Endothelial cell of umbilical vein (primary cell): ENCODE measurements at regions not wholly inside any gene's neighbourhood (a gene's known extent, or its start where the extent isn't known, plus 50 kb on each side); places are given as distances from the start of the nearest gene placed in this dataset.

Source experiments
- CTCF ChIP-seq, 2 donors: IDR thresholded peaks; 1 replicate in 1 of 2; 2 replicates in 1 of 2; pipeline ENCODE4 v1.5.1; 2011; ENCODE audit warnings: low read length in 2 of 2, mild to moderate bottlenecking in 2 of 2, moderate library complexity in 2 of 2, control low read depth in 1 of 2, inconsistent platforms in 1 of 2, low read depth in 1 of 2; ENCODE audit not compliant: insufficient read depth in 1 of 2; ENCODE audit errors: extremely low read depth in 1 of 2
- EZH2 ChIP-seq: IDR thresholded peaks from 2 replicates; pipeline ENCODE4 v1.6.1; 2012; ENCODE audit warnings: borderline replicate concordance, low read depth, mild to moderate bottlenecking, moderate library complexity, low read length, inconsistent platforms; ENCODE audit not compliant: severe bottlenecking
- FOS ChIP-seq: IDR thresholded peaks from 2 replicates; pipeline ENCODE4 v1.6.1; 2011; ENCODE audit warnings: mild to moderate bottlenecking, low read length, moderate library complexity, borderline replicate concordance; ENCODE audit not compliant: insufficient read depth
- GATA2 ChIP-seq: IDR thresholded peaks from 2 replicates; pipeline ENCODE4 v1.7.0; 2011; ENCODE audit warnings: low read depth, mild to moderate bottlenecking, moderate library complexity, mixed read lengths, low read length; ENCODE audit not compliant: insufficient read length, insufficient read depth
- JUN ChIP-seq: IDR thresholded peaks from 2 replicates; pipeline ENCODE4 v1.6.1; 2011; ENCODE audit warnings: borderline replicate concordance, low read depth; ENCODE audit not compliant: insufficient read length, insufficient read depth
- MAX ChIP-seq: IDR thresholded peaks from 2 replicates; pipeline ENCODE4 v1.6.1; 2011; ENCODE audit not compliant: insufficient read depth, insufficient read length
- POLR2A ChIP-seq: IDR thresholded peaks from 2 replicates; pipeline ENCODE4 v1.6.1; 2012; ENCODE audit warnings: low read depth, mild to moderate bottlenecking, control low read depth, low read length
- POLR2AphosphoS5 ChIP-seq: IDR thresholded peaks from 2 replicates; pipeline ENCODE4 v1.6.1; 2012; ENCODE audit warnings: low read depth, mild to moderate bottlenecking, control low read depth, low read length, moderate library complexity; ENCODE audit not compliant: insufficient read depth

DNA sequence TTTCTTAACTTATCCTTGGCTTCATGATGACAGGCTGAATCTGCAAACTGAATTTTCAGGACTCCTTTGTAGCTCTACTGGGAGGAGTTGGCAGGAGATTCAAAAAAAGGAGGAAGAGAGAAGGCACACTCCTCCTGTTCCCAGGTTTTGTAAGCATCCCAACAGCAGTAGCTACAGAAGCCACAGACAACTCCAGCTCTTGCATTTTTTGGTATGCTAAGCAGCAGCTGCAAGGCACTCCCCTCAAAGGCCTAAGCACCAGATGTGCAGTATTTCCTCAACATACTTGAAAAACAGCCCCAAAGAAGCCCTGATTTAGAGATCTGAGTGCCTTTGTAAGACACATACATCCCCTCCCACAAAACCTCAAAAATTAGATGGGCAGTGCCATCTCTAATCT is 328.6 kb upstream of the SYNCRIP start:
- TF ChIP-seq CTCF (IDR thresholded peaks at IDR 0.05; ENCODE audit: extremely low read depth in 1 of 2, insufficient read depth in 1 of 2, low read depth in 1 of 2, low read length in 2 of 2) (no peak), EZH2 (no peak), POLR2A (no peak), POLR2AphosphoS5 (no peak), MAX (no peak), FOS (no peak), JUN (no peak), GATA2 (no peak)
